T-helper 1 cell (primary cell): ENCODE measurements at regions not wholly inside any gene's neighbourhood (a gene's known extent, or its start where the extent isn't known, plus 50 kb on each side); places are given as distances from the start of the nearest gene placed in this dataset.

Source experiments
- DNase-seq, 5 donors: peaks; one replicate each; pipeline ENCODE4 v3.0.0-alpha.2; 2012 to 2020

DNA sequence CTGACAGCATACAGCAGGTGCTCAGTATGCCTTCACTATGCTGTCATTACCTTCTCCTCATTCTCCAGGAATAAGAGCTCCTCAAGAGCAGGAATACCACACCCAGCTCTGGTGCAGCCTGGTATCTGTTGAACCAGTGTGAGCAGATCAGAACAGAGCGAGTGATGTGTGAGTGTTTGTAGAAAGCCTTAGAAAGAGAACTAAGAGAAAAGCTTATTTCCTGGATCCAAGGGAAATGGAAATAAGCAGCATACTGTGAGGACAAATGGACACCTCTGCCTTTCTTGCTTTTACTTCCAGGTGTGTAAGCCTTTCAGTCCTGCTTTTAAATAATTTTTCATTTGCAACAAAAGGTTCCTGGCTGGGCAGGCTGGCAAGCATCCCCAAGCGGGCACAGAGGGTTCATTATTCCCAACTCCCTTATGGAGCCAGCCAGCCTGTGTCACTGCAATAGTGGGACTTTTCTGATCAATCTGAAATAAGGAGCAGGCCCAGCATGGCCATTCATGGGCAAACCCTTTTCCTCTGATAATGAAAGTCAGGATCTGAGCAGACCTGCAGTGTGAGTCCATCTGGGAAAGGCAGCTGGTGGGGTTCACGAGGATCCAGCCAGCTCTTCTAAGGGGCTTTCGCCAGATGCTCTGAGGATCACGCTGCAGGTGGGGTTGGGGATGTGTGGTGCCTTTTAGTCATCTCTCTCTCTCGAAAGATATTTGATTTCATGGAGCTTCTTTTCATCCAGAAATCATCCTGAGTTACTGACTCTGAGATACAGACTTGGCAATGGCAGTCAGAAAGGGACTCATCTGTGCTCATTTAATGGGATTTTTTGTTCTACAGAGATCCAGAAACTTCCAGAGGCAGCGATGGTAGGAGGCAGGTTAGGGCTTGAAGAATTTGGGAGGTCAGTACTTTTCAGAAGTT is 594.9 kb upstream of the CFAP20DC start:
- no peak for DNase-seq

GRCh38 chr3:59641169-59641899 is 591.5 kb upstream of the CFAP20DC start:
- no peak for DNase-seq

GRCh38 chr3:59632760-59633573 is 583.1 kb upstream of the CFAP20DC start:
- DNase-seq, result no peak

- no peak for DNase-seq
Observed at GRCh38 chr3:59631482-59631881, 581.7 kb upstream of the CFAP20DC start.

GRCh38 chr3:59621037-59621436 is 571.2 kb upstream of the CFAP20DC start:
- DNase-seq, result no peak

DNA sequence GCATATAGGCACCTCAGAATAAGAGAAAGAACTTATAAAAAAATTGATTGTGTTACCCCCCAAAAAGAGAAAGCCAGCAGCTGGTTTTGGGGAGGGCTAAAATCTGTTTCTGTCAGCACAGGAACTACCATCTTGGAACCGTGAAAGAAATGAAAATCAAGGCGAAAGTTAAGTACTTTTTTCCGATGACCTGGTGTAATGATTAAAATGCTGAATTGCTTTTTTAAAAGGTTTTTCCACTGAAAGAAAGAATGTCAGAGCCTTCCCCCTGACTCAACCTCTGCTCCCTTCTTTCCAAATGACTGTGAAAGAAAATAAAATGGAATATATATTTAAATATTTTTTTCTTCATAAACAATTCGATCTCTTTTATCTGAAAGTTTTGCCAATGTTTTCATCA is 570.5 kb upstream of the CFAP20DC start:
- DNase-seq, result no peak

GRCh38 chr3:59612444-59612715 is 562.6 kb upstream of the CFAP20DC start:
- DNase-seq, result no peak

- DNase-seq, result no peak
Observed at GRCh38 chr3:59611649-59612443, 562.0 kb upstream of the CFAP20DC start.

DNA sequence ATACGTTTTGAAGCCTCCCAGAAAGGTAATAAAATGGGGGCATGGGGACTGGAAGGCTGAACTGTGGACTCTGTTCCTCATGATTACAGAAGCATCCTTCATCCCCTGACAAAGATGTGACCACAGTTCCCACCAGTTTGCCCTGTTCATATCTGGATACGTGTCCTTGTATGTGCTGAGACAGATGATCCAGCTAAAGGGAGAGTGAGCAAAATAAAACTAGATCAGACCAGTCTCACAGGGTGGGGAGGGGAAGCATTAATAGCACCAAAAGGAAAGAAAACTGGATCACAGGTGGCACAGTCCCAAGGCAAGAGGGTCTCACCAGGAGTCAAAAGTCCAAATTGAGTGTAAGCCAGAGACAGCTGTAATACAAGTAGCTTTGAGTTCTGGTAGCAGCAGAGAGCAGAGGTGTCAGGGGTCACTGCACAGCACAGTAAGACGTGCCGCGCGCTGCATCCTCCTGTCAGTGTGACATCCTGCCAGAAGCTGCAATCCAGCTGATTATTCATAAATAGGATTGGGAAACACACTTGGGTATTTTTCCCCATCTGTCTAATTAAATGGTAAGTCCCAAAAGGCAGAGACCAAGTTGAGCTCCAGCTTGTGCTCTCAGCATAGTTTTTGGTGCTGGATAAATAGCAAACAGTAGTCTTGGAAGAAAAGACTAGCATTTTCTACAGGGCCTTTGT is 560.0 kb upstream of the CFAP20DC start:
- no peak for DNase-seq

DNA sequence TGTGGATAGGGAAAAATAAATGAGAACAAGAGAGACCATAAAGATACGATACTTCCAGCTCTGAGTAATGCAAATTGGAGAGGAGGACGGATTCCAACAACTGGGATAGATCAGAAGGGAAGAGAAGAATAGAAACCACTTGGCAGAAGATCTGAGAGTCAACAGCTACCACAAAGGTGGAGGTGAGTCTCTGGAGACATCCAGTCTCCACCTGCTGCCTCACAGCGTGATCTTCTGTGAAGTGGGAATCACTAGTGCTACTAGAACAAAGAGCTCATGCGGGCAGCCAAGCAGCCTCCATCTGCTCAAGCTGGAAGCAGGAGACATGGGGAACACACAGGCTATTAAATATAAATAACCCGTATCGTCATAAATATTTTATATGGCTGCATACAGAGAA is 558.5 kb upstream of the CFAP20DC start:
- no peak for DNase-seq

GRCh38 chr3:59607656-59608055 is 557.8 kb upstream of the CFAP20DC start:
- DNase-seq, result no peak

DNA sequence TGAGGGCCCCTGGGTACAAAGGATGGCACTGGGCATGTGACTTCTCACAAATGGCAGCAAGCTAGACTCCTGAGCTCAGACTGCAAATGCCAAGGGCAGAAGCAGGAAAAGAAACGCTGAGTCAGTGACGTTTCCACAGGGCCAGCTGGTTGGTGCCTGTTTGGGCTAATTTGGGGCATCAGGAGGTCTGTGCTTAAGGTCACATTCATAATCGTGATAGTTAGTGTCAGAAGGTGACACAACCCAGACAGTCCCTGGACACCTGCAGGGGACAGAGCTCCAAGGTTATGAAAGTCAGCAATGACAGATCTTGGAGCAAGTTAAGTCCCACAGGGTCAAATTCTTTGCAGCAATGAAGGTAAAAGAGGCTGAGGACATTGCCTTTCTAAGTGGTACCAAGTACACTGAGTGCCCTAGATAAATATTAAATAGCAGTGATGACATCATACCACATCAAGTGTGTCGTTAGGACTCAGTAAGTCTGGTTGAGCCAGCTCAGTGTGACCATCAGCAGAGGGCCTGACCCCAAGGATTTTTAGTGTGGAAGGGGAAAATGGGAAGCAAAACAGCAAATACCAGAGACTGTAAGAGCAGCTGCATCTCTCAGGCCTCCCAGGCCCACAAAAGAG is 556.9 kb upstream of the CFAP20DC start:
- DNase-seq, result no peak

- no peak for DNase-seq
Observed at GRCh38 chr3:59605944-59606534, 556.2 kb upstream of the CFAP20DC start.

DNA sequence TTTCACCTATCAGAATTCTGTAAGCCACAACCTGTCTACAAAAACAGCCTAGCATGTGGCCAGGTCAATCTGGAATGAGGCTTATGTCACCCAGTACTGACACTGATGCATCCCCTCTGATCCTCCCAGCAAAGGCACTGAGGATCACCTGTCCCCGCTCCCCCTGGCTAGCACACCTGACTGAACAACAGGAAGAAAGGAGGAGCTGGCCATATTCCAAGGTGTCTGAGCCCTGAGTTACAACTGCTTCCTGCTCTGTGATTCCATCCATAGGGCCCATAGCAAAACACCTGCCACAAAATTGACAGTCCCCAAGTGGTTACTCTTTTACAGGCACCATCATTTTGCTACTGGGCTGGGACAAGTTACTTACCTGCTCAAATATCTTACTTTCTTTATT is 555.5 kb upstream of the CFAP20DC start:
- DNase-seq, result no peak

DNA sequence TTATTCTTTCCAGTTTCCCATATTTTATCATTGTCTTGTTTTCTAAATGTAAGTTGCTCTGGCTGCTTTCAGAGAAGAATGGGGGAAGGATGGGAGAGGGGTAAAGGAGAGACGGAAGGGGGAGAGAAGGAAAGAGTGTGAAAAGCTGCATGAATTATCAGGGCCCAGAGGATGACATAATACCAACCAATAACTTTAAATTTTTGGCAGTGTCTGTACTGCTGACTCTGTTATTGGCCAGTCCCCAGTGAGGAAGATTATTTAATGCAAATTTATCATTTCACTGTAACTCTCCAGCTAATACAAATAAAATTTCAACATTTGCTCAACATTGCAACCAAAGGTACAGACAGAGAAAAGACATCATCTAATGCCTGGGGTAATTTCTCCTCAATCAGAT is 551.7 kb upstream of the CFAP20DC start:
- no peak for DNase-seq

GRCh38 chr3:59600631-59601030 is 550.8 kb upstream of the CFAP20DC start:
- DNase-seq, result no peak

- no peak for DNase-seq
Observed at GRCh38 chr3:59596741-59597140, 546.9 kb upstream of the CFAP20DC start.

GRCh38 chr3:59595830-59596229 is 546.0 kb upstream of the CFAP20DC start:
- DNase-seq, result no peak

DNA sequence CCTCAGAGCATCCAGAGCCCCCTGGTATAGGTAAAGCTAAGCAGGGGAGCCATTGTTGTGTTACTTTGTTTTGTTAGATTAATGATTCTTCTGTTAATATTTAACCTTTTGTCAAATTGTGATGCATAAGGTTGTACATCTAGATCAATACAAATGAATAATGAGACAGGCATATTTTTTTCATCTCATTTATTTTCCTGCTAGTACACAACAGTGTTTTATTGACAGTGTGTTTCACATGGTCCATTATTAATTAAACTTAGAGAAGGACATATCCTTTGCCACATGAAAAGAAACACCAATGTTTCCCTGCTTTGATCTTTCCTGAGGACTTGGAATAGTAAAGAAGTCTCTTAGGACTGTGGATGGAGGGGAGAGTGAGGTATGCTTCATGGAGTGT is 543.6 kb upstream of the CFAP20DC start:
- no peak for DNase-seq

- DNase-seq, result no peak
Observed at GRCh38 chr3:59580996-59581395, 531.2 kb upstream of the CFAP20DC start.

- DNase-seq, result no peak
Observed at GRCh38 chr3:59580499-59580898, 530.7 kb upstream of the CFAP20DC start.
